Neural crest cell (in vitro differentiated cells): ENCODE measurements at regions not wholly inside any gene's neighbourhood (a gene's known extent, or its start where the extent isn't known, plus 50 kb on each side); places are given as distances from the start of the nearest gene placed in this dataset.

Source experiments
- DNase-seq: peaks from one replicate; pipeline ENCODE4 v3.0.0; 2021; ENCODE audit warnings: low read depth, mixed read lengths, low spot score
- H3K27ac Mint-ChIP-seq: one replicate; pipeline ENCODE4 v1.8.0; 2021; ENCODE audit warnings: mild to moderate bottlenecking, mixed read lengths; ENCODE audit not compliant: unreplicated experiment
- H3K27me3 Mint-ChIP-seq: 2 replicates; pipeline ENCODE4 v1.8.0; 2021; ENCODE audit warnings: low read depth, mild to moderate bottlenecking, mixed read lengths
- H3K36me3 Mint-ChIP-seq: 2 replicates; pipeline ENCODE4 v1.8.0; 2021; ENCODE audit warnings: low read depth, mild to moderate bottlenecking, mixed read lengths
- H3K4me1 Mint-ChIP-seq: 2 replicates; pipeline ENCODE4 v1.8.0; 2021; ENCODE audit warnings: mixed read lengths
- H3K4me3 Mint-ChIP-seq: one replicate; pipeline ENCODE4 v1.8.0; 2021; ENCODE audit warnings: mild to moderate bottlenecking, mixed read lengths
- H3K9me3 Mint-ChIP-seq: 2 replicates; pipeline ENCODE4 v1.8.0; 2021; ENCODE audit warnings: mixed read lengths
- CTCF ChIP-seq: fragments of 200-600 bp; sonication (generic); conservative IDR thresholded peaks from 2 replicates; pipeline ENCODE4 v1.5.0; 2021; ENCODE audit warnings: antibody characterized with exemption, mild to moderate bottlenecking

GRCh38 chr5:133714161-133714915 lies 102.0 kb upstream of the FSTL4 start:
- Mint-ChIP-seq H3K36me3 (no peaks in the 10 kb centered on the region), H3K27ac (no peak overlapping the region), H3K27me3 (no peaks in the 10 kb centered on the region), H3K4me3 (no peak overlapping the region), H3K4me1 (no peaks in the 10 kb centered on the region), H3K9me3 (peaks cover 2% of the 10 kb centered on the region)
- DNase-seq = no peak
- TF ChIP-seq CTCF = no peak

- Mint-ChIP-seq H3K4me3 (no peak overlapping the region), H3K36me3 (no peaks in the 10 kb centered on the region), H3K27ac (no peak overlapping the region), H3K4me1 (no peaks in the 10 kb centered on the region), H3K9me3 (peaks cover 2% of the 10 kb centered on the region), H3K27me3 (no peaks in the 10 kb centered on the region)
- no peak for TF ChIP-seq CTCF
- no peak for DNase-seq
Measured at GRCh38 chr5:133713751-133714150, 101.4 kb upstream of the FSTL4 start.

GRCh38 chr5:133713209-133713608 lies 100.9 kb upstream of the FSTL4 start:
- no peak for TF ChIP-seq CTCF
- H3K9me3 Mint-ChIP-seq = peaks cover 2% of the 10 kb centered on the region
- H3K4me3 Mint-ChIP-seq = no peak overlapping the region
- H3K27me3 Mint-ChIP-seq = no peaks in the 10 kb centered on the region
- H3K4me1 Mint-ChIP-seq = no peaks in the 10 kb centered on the region
- DNase-seq = no peak
- no peak overlapping the region for H3K27ac Mint-ChIP-seq
- H3K36me3 Mint-ChIP-seq = no peaks in the 10 kb centered on the region

GRCh38 chr5:133712562-133712961 lies 100.2 kb upstream of the FSTL4 start:
- no peak for DNase-seq
- Mint-ChIP-seq H3K36me3 (no peaks in the 10 kb centered on the region), H3K4me1 (no peaks in the 10 kb centered on the region), H3K27me3 (no peaks in the 10 kb centered on the region), H3K4me3 (no peak overlapping the region), H3K27ac (no peak overlapping the region), H3K9me3 (peaks cover 2% of the 10 kb centered on the region)
- no peak for TF ChIP-seq CTCF

GRCh38 chr5:133709209-133709725 lies 96.9 kb upstream of the FSTL4 start:
- Mint-ChIP-seq H3K27ac (no peak overlapping the region), H3K36me3 (no peaks in the 10 kb centered on the region), H3K4me3 (no peak overlapping the region), H3K27me3 (no peaks in the 10 kb centered on the region), H3K9me3 (no peaks in the 10 kb centered on the region), H3K4me1 (no peaks in the 10 kb centered on the region)
- TF ChIP-seq CTCF = no peak
- no peak for DNase-seq
